ENCODE measurements at regions not wholly inside any gene's neighbourhood (a gene's known extent, or its start where the extent isn't known, plus 50 kb on each side); places are given as distances from the start of the nearest gene placed in this dataset.

DNA sequence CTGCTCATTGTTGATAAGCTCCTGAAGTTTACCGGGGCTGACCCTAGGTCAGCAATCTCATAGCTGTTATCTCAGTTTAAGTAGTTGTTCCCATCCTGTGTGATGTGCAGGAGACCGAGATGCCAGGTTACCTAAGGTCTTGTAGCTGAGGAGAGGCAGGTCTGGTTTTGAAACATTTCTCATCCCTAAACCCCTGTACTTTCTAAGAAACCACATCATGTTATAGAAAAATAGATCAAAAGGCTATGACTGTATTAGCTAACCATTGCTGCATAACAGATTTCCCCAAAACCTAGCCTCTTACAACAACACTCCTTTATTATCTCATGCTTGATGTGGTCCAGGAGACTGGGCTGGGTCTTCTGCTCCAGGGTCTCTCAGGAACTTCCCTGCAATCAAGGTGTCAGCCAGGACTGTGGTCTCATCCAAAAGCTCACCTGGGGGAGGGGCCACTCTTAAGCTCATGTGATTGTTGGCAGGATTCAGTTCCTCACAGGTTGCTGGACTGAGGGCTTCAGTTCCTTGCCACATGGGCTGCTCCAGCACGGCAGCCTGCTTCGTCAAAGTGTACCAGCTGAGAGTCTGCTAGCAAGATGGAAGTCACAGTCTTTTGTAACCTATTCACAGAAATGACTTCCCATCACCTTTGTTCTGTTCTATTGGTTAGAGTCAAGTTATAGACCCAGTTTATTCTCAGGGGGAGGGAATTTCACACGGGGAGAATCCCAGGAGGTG is 60.9 kb upstream of the CLCN4 start:
- H3K27ac ChIP-seq (ENCODE audit: low read length), result no peak overlapping the region
- DNase-seq (no peak), ATAC-seq (ENCODE audit: insufficient read depth, low read depth) (no peak)
- H3K27me3 ChIP-seq (ENCODE audit: insufficient read depth, low read length, poor library complexity), result no peaks in the 10 kb centered on the region
- H3K79me2 ChIP-seq (ENCODE audit: insufficient read depth, low read length), result no peaks in the 10 kb centered on the region
- H4K20me1 ChIP-seq (ENCODE audit: insufficient read depth, low read length), result no peaks in the 10 kb centered on the region
- peaks cover 25% of the 10 kb centered on the region for H3K4me1 ChIP-seq (ENCODE audit: insufficient read depth, low read length)
- H3K4me3 ChIP-seq (ENCODE audit: low read depth in 1 of 2, low read length in 2 of 2), result no peak overlapping the region
- TF ChIP-seq, protein P1, sequence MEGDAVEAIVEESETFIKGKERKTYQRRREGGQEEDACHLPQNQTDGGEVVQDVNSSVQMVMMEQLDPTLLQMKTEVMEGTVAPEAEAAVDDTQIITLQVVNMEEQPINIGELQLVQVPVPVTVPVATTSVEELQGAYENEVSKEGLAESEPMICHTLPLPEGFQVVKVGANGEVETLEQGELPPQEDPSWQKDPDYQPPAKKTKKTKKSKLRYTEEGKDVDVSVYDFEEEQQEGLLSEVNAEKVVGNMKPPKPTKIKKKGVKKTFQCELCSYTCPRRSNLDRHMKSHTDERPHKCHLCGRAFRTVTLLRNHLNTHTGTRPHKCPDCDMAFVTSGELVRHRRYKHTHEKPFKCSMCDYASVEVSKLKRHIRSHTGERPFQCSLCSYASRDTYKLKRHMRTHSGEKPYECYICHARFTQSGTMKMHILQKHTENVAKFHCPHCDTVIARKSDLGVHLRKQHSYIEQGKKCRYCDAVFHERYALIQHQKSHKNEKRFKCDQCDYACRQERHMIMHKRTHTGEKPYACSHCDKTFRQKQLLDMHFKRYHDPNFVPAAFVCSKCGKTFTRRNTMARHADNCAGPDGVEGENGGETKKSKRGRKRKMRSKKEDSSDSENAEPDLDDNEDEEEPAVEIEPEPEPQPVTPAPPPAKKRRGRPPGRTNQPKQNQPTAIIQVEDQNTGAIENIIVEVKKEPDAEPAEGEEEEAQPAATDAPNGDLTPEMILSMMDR (IDR thresholded peaks at IDR 0.05; ENCODE audit: borderline replicate concordance, extremely low read depth, low read length, poor library complexity, severe bottlenecking), result no peak
- no peak for TF ChIP-seq EZH2 (IDR thresholded peaks at IDR 0.05; ENCODE audit: borderline replicate concordance, low read depth, low read length, severe bottlenecking)
- H3K9ac ChIP-seq (ENCODE audit: low read depth, low read length), result no peak overlapping the region
- peaks cover 27% of the 10 kb centered on the region for H3K36me3 ChIP-seq (ENCODE audit: insufficient read depth, low read length)
- no peak overlapping the region for H2AFZ ChIP-seq (ENCODE audit: low read depth, low read length)
- no peak overlapping the region for H3K4me2 ChIP-seq (ENCODE audit: insufficient read depth, low read length)
- H3K9me3 ChIP-seq (ENCODE audit: insufficient read depth, low read length, severe bottlenecking), result no peaks in the 10 kb centered on the region

DNA sequence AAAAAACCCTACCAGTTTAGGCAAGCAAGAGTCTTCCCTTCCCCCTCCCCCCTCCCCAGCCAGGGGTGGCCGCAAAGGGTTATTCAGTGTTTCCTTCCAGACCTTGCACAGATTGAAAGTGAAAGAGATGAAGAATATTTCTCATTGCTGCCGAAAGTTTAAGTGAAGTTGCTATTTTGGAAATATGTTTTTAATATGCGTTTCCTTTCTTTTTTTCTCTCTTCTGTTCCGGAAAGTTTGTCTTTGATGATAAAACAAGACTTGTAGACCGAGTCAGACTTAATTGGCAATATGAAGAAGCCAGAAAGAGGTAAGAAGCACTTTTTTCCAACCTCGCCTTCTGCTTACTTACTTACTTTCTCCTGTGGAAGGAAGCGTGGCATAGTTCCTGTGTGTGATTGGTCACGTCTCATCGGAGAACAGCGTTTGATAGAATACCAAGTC is 58.5 kb upstream of the CLCN4 start:
- peak overlapping the region; percentile 89 for H3K27ac ChIP-seq (ENCODE audit: low read length)
- H3K79me2 ChIP-seq (ENCODE audit: insufficient read depth, low read length), result no peaks in the 10 kb centered on the region
- peaks cover 25% of the 10 kb centered on the region for H3K4me1 ChIP-seq (ENCODE audit: insufficient read depth, low read length)
- H3K27me3 ChIP-seq (ENCODE audit: insufficient read depth, low read length, poor library complexity), result no peaks in the 10 kb centered on the region
- DNase-seq, result peak; percentile 73
- H3K9me3 ChIP-seq (ENCODE audit: insufficient read depth, low read length, severe bottlenecking), result no peaks in the 10 kb centered on the region
- H3K36me3 ChIP-seq (ENCODE audit: insufficient read depth, low read length), result peaks cover 17% of the 10 kb centered on the region
- peak; percentile 95 for ATAC-seq (ENCODE audit: insufficient read depth, low read depth)
- H3K4me2 ChIP-seq (ENCODE audit: insufficient read depth, low read length), result peak overlapping the region; percentile 77
- TF ChIP-seq, protein P1 (IDR thresholded peaks at IDR 0.05; ENCODE audit: borderline replicate concordance, extremely low read depth, low read length, poor library complexity, severe bottlenecking), result no peak
- no peak for TF ChIP-seq EZH2 (IDR thresholded peaks at IDR 0.05; ENCODE audit: borderline replicate concordance, low read depth, low read length, severe bottlenecking)
- no peaks in the 10 kb centered on the region for H4K20me1 ChIP-seq (ENCODE audit: insufficient read depth, low read length)
- peak overlapping the region; percentile 55 for H3K9ac ChIP-seq (ENCODE audit: low read depth, low read length)
- H3K4me3 ChIP-seq (ENCODE audit: low read depth in 1 of 2, low read length in 2 of 2), result peak overlapping the region; percentile 24 to 60; a peak in 3 of 4 replicates
- H2AFZ ChIP-seq (ENCODE audit: low read depth, low read length), result peak overlapping the region; percentile 58

DNA sequence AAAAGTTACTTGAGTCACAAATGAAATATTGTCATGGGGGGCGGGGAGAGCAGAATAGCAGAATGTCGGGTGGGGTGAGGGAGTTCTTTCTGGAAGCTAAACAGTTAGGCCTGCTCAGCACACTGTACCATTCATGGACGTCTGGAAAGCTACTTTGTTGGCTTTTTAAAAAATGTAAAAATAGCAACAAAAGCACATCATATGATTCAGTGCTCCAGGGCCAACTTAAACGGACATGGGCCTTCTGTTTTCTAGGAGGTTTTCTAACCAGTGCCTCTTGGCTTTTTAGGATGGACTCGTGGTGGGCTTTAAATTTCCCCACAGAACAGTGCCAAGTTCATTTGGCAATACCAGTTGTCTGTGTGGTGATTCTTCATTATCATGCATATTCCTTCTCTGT is 57.4 kb upstream of the CLCN4 start:
- peaks cover 22% of the 10 kb centered on the region for H3K36me3 ChIP-seq (ENCODE audit: insufficient read depth, low read length)
- no peak overlapping the region for H2AFZ ChIP-seq (ENCODE audit: low read depth, low read length)
- H3K9me3 ChIP-seq (ENCODE audit: insufficient read depth, low read length, severe bottlenecking), result no peaks in the 10 kb centered on the region
- H3K27ac ChIP-seq (ENCODE audit: low read length), result no peak overlapping the region
- DNase-seq, result no peak
- H3K4me3 ChIP-seq (ENCODE audit: low read depth in 1 of 2, low read length in 2 of 2), result no peak overlapping the region
- no peaks in the 10 kb centered on the region for H4K20me1 ChIP-seq (ENCODE audit: insufficient read depth, low read length)
- no peaks in the 10 kb centered on the region for H3K27me3 ChIP-seq (ENCODE audit: insufficient read depth, low read length, poor library complexity)
- no peaks in the 10 kb centered on the region for H3K79me2 ChIP-seq (ENCODE audit: insufficient read depth, low read length)
- TF ChIP-seq, protein P1 (IDR thresholded peaks at IDR 0.05; ENCODE audit: borderline replicate concordance, extremely low read depth, low read length, poor library complexity, severe bottlenecking), result no peak
- no peak for TF ChIP-seq EZH2 (IDR thresholded peaks at IDR 0.05; ENCODE audit: borderline replicate concordance, low read depth, low read length, severe bottlenecking)
- ATAC-seq (ENCODE audit: insufficient read depth, low read depth), result no peak
- peak overlapping the region; percentile 55; the same call in 1 of the 2 replicates for H3K9ac ChIP-seq (ENCODE audit: low read depth, low read length)
- peaks cover 25% of the 10 kb centered on the region for H3K4me1 ChIP-seq (ENCODE audit: insufficient read depth, low read length)
- H3K4me2 ChIP-seq (ENCODE audit: insufficient read depth, low read length), result peak overlapping the region; percentile 77
